Naive B cell (primary cell): ENCODE measurements at regions not wholly inside any gene's neighbourhood (a gene's known extent, or its start where the extent isn't known, plus 50 kb on each side); places are given as distances from the start of the nearest gene placed in this dataset.

Experiments used
- ATAC-seq, 2 donors: fragments of 150-1000 bp; cut with Tn5 transposase; 2 replicates each; pipeline ENCODE4 v1.10.0; 2021; ENCODE audit warnings: low read depth in 2 of 2, mild to moderate bottlenecking in 2 of 2, moderate library complexity in 2 of 2
- DNase-seq: peaks from one replicate; pipeline ENCODE4 v3.0.0; 2022
- H3K27ac Mint-ChIP-seq, 6 donors: one replicate each; pipeline ENCODE4 v1.8.0; 2020 to 2022; ENCODE audit warnings: mild to moderate bottlenecking in 6 of 6, mixed read lengths in 6 of 6, moderate library complexity in 5 of 6, inconsistent platforms in 2 of 6
- H3K27me3 Mint-ChIP-seq, 3 donors: one replicate each; pipeline ENCODE4 v1.8.0; 2021 to 2022; ENCODE audit warnings: mixed read lengths in 3 of 3, mild to moderate bottlenecking in 1 of 3
- H3K36me3 Mint-ChIP-seq, 2 donors: one replicate each; pipeline ENCODE4 v1.8.0; 2020 to 2022; ENCODE audit warnings: mixed read lengths in 2 of 2, inconsistent platforms in 1 of 2, mild to moderate bottlenecking in 1 of 2
- H3K4me1 Mint-ChIP-seq, 3 donors: one replicate each; pipeline ENCODE4 v1.8.0; 2020 to 2022; ENCODE audit warnings: mixed read lengths in 3 of 3, inconsistent platforms in 1 of 3, mild to moderate bottlenecking in 1 of 3, moderate library complexity in 1 of 3
- H3K4me3 Mint-ChIP-seq, 8 donors: one replicate each; pipeline ENCODE4 v1.8.0; 2020 to 2022; ENCODE audit warnings: mild to moderate bottlenecking in 8 of 8, mixed read lengths in 8 of 8, moderate library complexity in 8 of 8, inconsistent platforms in 2 of 8
- H3K9me3 Mint-ChIP-seq, 7 donors: one replicate each; pipeline ENCODE4 v1.8.0; 2020 to 2022; ENCODE audit warnings: mixed read lengths in 7 of 7, mild to moderate bottlenecking in 5 of 7, inconsistent platforms in 2 of 7, moderate library complexity in 1 of 7

GRCh38 chr16:79769928-79770243, 169.3 kb upstream of the MAF start:
- Mint-ChIP-seq H3K9me3 (no peaks in the 10 kb centered on the region), H3K27ac (peak overlapping the region in 4 of 6 donors; percentile 63 to 94 (median 81)), H3K27me3 (peaks cover 0 to 8% (median 0%) of the 10 kb centered on the region in 3 donors), H3K36me3 (no peaks in the 10 kb centered on the region), H3K4me1 (peaks cover 15 to 33% (median 31%) of the 10 kb centered on the region in 3 donors), H3K4me3 (peak overlapping the region; percentile 81 to 96 (median 92))
- no peak for ATAC-seq
- no peak for DNase-seq

GRCh38 chr16:79769270-79769927, 168.9 kb upstream of the MAF start:
- DNase-seq (no peak), ATAC-seq (no peak)
- Mint-ChIP-seq H3K9me3 (no peaks in the 10 kb centered on the region), H3K27ac (peak overlapping the region in 2 of 6 donors; percentile 15 to 72), H3K4me3 (peak overlapping the region in 7 of 8 donors; percentile 16 to 96 (median 89)), H3K4me1 (peaks cover 15 to 33% (median 31%) of the 10 kb centered on the region in 3 donors), H3K36me3 (no peaks in the 10 kb centered on the region), H3K27me3 (peaks cover 0 to 8% (median 0%) of the 10 kb centered on the region in 3 donors)

- H3K27me3 Mint-ChIP-seq: peaks cover 0 to 8% (median 0%) of the 10 kb centered on the region in 3 donors
- no peak for DNase-seq
- H3K4me3 Mint-ChIP-seq: peak overlapping the region; percentile 21 to 93 (median 82)
- no peak for ATAC-seq
- H3K27ac Mint-ChIP-seq: peak overlapping the region in 4 of 6 donors; percentile 66 to 82 (median 74)
- H3K4me1 Mint-ChIP-seq: peaks cover 15 to 33% (median 31%) of the 10 kb centered on the region in 3 donors
- no peaks in the 10 kb centered on the region for H3K9me3 Mint-ChIP-seq
- H3K36me3 Mint-ChIP-seq: no peaks in the 10 kb centered on the region
Measured at GRCh38 chr16:79768276-79768970, 167.9 kb upstream of the MAF start.

- no peak for DNase-seq
- Mint-ChIP-seq H3K27ac (peak overlapping the region in 2 of 6 donors; percentile 66 to 72), H3K9me3 (no peaks in the 10 kb centered on the region), H3K4me1 (peaks cover 15 to 33% (median 31%) of the 10 kb centered on the region in 3 donors), H3K27me3 (peaks cover 0 to 8% (median 0%) of the 10 kb centered on the region in 3 donors), H3K36me3 (no peaks in the 10 kb centered on the region), H3K4me3 (peak overlapping the region; percentile 21 to 93 (median 78))
- no peak for ATAC-seq
Measured at GRCh38 chr16:79767421-79768275, 167.1 kb upstream of the MAF start.

GRCh38 chr16:79765901-79766394, 165.4 kb upstream of the MAF start:
- no peak overlapping the region for H3K27ac Mint-ChIP-seq
- H3K9me3 Mint-ChIP-seq: no peaks in the 10 kb centered on the region
- DNase-seq (no peak), ATAC-seq (no peak)
- peaks cover 13 to 30% (median 30%) of the 10 kb centered on the region in 3 donors for H3K4me1 Mint-ChIP-seq
- no peaks in the 10 kb centered on the region for H3K36me3 Mint-ChIP-seq
- no peak overlapping the region for H3K4me3 Mint-ChIP-seq
- peaks cover 0 to 8% (median 0%) of the 10 kb centered on the region in 3 donors for H3K27me3 Mint-ChIP-seq

- Mint-ChIP-seq H3K4me3 (no peak overlapping the region), H3K4me1 (peaks cover 9 to 26% (median 25%) of the 10 kb centered on the region in 3 donors), H3K27ac (no peak overlapping the region), H3K27me3 (peaks cover 0 to 8% (median 0%) of the 10 kb centered on the region in 3 donors), H3K9me3 (no peaks in the 10 kb centered on the region), H3K36me3 (no peaks in the 10 kb centered on the region)
- ATAC-seq (no peak), DNase-seq (no peak)
Measured at GRCh38 chr16:79765431-79765830, 164.9 kb upstream of the MAF start.

- Mint-ChIP-seq H3K36me3 (no peaks in the 10 kb centered on the region), H3K27me3 (no peaks in the 10 kb centered on the region), H3K4me3 (no peak overlapping the region), H3K4me1 (peaks cover 4 to 18% (median 17%) of the 10 kb centered on the region in 3 donors), H3K27ac (no peak overlapping the region), H3K9me3 (no peaks in the 10 kb centered on the region)
- no peak for ATAC-seq
- no peak for DNase-seq
Measured at GRCh38 chr16:79764415-79765110, 164.0 kb upstream of the MAF start.

GRCh38 chr16:79762217-79762616, 161.7 kb upstream of the MAF start:
- Mint-ChIP-seq H3K27ac (no peak overlapping the region), H3K4me3 (no peak overlapping the region), H3K4me1 (no peaks in the 10 kb centered on the region), H3K27me3 (no peaks in the 10 kb centered on the region), H3K9me3 (no peaks in the 10 kb centered on the region), H3K36me3 (no peaks in the 10 kb centered on the region)
- DNase-seq (no peak), ATAC-seq (no peak)

- H3K36me3 Mint-ChIP-seq: no peaks in the 10 kb centered on the region
- H3K27me3 Mint-ChIP-seq: peaks cover 3 to 9% (median 4%) of the 10 kb centered on the region in 3 donors
Measured at GRCh38 chr16:79758615-79759346, 158.2 kb upstream of the MAF start.

GRCh38 chr16:79757968-79758367, 157.4 kb upstream of the MAF start:
- no peak for ATAC-seq
- no peaks in the 10 kb centered on the region for H3K4me1 Mint-ChIP-seq
- H3K27ac Mint-ChIP-seq: no peak overlapping the region
- no peaks in the 10 kb centered on the region for H3K36me3 Mint-ChIP-seq
- no peak for DNase-seq
- peaks cover 0 to 3% (median 0%) of the 10 kb centered on the region in 7 donors for H3K9me3 Mint-ChIP-seq
- peak overlapping the region in 1 of 8 donors; percentile 24 for H3K4me3 Mint-ChIP-seq
- peaks cover 3 to 9% (median 4%) of the 10 kb centered on the region in 3 donors for H3K27me3 Mint-ChIP-seq

More at GRCh38 chr16:79758615-79759346, 158.2 kb upstream of the MAF start:
- peak overlapping the region in 1 of 8 donors; percentile 23 for H3K4me3 Mint-ChIP-seq
- no peaks in the 10 kb centered on the region for H3K4me1 Mint-ChIP-seq
- no peak for ATAC-seq
- H3K9me3 Mint-ChIP-seq: peaks cover 0 to 3% (median 0%) of the 10 kb centered on the region in 7 donors
- H3K27ac Mint-ChIP-seq: no peak overlapping the region
- DNase-seq: no peak

- peaks cover 0 to 3% (median 0%) of the 10 kb centered on the region in 7 donors for H3K9me3 Mint-ChIP-seq
- no peaks in the 10 kb centered on the region for H3K4me1 Mint-ChIP-seq
- H3K27me3 Mint-ChIP-seq: peaks cover 3 to 10% (median 4%) of the 10 kb centered on the region in 3 donors
- H3K4me3 Mint-ChIP-seq: no peak overlapping the region
- DNase-seq (no peak), ATAC-seq (no peak)
- H3K36me3 Mint-ChIP-seq: no peaks in the 10 kb centered on the region
- H3K27ac Mint-ChIP-seq: no peak overlapping the region
Measured at GRCh38 chr16:79757163-79757562, 156.6 kb upstream of the MAF start.

- DNase-seq (no peak), ATAC-seq (no peak)
- Mint-ChIP-seq H3K27me3 (peaks cover 3 to 16% (median 4%) of the 10 kb centered on the region in 3 donors), H3K36me3 (no peaks in the 10 kb centered on the region), H3K4me1 (no peaks in the 10 kb centered on the region), H3K9me3 (peaks cover 0 to 3% (median 0%) of the 10 kb centered on the region in 7 donors), H3K4me3 (no peak overlapping the region), H3K27ac (no peak overlapping the region)
Measured at GRCh38 chr16:79756571-79756970, 156.0 kb upstream of the MAF start.
